M059J (cell line): ENCODE measurements at regions not wholly inside any gene's neighbourhood (a gene's known extent, or its start where the extent isn't known, plus 50 kb on each side); places are given as distances from the start of the nearest gene placed in this dataset.

Experiments
- DNase-seq: peaks from one replicate; pipeline ENCODE4 v3.0.0-alpha.2; 2012; ENCODE audit warnings: low read depth

DNA sequence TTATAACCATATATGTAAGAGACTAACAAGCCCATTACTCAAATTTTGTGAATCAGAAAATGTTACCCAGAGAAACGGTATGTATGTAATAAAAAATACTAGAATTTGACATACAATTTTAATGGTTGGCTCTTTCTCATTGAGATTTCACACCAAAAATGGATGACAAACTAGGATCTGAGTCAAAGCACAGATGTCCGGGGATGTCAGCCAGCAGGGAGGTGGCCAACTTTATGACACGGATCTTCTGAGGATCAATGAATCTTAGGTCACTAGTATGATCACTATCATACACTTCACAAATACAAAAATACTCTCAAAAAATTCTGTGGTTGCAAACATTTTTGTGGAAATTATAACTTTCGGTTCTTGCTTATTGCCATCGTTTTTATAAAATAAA, 173.5 kb upstream of the NFE2L3 start:
- DNase-seq, result no peak

DNA sequence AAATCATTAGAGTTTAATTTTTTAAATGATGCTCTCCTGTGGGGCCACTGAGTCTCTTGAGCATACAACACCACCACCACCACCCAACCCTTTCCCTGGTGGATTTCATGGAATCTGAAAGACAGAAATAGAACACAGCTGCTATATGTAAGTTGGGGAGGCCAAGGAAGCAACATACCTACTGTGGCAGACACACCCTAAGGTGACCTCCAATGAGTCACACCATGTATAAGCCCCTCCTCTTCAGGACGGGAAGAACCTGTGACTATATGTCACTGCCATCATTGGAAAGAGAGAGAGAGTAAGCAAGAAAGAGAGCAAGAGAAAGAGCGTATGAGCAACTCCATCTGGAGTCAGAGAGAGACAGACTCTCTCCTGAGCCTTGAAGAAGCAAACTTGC, 172.4 kb upstream of the NFE2L3 start:
- no peak for DNase-seq

DNA sequence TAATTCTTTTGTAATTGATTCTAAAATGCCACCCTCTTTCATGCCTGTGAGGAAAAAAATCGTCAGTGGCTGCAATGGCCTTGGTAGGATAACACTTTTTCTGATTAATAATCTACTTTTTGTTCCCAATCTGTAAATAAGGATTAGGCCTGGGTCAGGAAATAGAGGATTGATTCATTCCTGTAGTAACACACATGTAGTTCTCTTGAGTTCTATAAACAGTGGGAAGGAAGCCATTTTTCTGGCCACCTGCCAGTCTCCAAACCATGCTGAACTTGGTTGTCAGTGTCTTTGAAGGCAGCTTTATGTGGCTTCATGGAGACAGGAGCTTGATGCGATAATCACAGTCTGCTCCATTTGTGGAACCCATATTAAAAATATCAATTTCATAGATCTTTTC, 169.3 kb upstream of the NFE2L3 start:
- DNase-seq, result no peak

DNA sequence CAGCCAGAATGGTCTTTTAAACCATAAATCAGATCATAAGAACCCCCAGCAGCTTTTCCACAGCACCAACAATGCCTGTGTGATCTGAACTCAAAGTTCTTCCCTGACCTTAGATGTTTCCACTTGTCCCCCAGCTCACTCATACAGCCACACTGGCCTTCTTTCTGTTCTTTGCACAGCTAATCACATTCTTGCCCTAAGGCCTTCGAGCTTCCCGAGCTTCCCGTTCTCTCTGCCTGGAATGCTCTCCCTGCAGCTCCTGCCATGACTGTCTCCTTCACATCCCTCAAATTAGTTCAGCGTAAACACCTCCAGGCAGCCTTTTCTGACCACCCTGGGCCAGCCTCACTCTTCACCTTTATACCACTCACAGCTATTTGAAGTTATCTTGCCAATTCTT, 166.8 kb upstream of the NFE2L3 start:
- DNase-seq, result no peak

DNA sequence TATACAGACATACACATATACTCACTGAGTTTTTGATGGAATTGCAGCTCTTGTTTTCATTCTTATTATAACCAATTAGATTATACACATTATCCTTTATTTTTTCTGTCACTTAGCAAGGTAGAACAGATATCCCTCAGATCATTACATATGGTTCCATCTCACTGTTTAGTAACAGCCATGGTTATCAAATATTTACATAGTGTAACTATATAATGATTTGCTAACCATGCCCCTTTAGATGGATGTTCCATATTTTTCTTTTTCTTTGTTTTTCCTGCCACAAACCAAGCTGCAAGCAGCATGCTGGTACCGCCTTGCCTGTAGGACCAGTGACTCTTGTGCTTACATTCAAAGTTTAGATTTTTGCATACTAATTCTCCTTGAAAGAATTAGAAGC, 163.4 kb upstream of the NFE2L3 start:
- no peak for DNase-seq

DNA sequence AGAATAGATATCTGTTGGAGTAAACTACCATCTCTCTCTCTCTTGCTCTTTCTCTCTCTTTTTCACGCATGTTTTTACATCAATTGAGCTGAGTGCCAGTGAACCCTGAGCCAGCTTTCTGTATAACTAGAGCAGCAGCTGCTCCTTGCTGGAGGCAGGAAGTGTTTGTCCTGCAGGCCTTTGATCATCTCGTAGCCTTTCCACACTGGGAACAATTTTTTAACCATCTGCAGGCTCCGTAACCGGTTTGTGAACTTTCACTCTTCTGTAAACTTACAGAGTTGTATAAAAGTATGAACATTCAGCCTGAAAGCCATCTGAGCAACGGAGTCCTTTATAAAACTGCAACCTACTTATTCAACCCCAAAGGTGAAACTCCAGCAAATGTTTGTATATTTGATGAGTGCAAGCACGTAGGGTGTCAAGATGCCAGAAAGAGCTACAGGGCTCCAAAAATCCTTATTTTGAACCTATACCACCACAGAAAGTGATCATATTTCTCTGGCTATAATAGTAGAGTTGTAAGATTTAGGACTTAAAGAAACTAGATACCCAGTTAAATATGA, 162.8 kb upstream of the NFE2L3 start:
- DNase-seq, result no peak

DNA sequence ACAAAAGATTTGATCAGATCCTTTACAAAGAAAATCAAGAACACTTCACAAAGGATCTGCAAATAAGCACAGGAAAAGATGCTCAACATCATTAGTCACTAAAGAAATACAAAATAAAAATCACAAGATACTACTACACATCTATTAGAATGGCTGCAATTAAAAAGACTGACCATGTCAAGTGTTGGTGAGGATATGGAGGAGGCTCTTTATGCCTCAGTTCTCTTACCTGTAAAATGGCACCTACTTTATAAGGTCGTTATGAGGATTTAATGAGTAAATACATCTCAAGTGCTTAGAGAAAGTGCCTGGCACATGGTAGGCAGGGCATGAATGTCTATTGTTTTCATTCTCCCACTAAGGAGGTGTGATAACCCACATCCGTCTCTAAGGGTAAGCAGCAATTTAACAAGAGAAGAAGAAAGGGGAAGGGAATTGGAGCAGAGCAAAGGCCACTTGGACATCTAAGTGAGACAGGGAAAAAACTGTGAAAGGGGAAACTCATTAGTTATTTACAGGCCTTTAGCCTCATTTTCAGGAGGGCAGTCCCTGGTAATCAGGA, 157.5 kb upstream of the NFE2L3 start:
- DNase-seq, result no peak

DNA sequence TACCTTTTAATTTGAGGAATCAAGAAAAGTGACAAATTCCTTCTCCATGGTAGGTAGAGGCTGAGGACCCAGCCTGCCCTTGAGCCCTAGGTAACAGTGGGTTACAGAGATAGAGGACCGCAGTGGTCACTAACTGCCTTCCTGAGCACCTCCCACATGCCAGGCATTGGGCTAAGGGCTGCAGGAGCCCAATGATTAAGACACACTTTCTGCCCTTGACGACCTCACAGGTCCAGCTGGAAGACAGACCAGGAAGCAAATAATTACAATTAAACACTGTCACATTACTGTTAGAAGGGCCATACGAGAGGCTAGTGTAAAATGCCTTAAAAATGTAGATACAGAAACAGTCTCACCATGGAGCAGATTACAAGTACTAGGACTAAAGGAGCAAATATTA, 156.8 kb upstream of the NFE2L3 start:
- no peak for DNase-seq

DNA sequence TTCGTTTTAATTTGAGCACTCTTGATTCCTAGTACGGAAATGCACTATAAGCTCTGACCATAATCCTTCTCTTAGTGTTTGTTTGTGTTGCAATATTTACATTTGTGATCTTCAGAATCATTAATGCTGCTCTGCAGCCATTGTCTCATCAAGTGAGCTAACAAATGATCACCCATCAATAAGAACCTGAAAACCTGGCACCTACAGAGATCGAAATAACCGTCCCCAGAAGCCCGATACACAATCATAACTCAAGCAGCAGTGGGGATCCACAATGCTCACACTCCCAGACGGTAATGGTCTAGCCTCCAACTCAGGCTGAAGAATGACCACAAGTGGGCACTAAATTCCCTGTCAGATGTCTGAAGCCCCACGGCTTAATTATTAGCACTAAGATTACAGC, 156.0 kb upstream of the NFE2L3 start:
- no peak for DNase-seq

DNA sequence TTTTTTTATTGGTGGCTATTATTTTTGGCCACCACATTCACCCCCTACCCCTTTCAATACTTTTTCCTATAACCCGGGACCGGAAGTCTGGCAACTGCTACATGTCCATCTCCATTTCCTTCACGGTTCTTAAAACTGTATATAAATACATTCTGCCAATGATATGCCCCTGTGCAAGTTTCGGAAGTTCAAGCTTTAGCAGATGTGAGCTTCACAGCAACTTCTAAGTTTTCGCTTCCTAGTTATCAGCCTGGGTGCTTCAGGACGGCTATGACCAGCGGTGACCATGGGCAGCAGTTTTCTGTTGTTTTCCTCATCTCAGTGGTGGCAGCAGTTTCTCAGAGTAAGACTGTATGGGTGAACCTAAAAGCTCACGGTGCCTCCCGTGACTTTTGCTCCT, 153.5 kb upstream of the NFE2L3 start:
- DNase-seq, result no peak

DNA sequence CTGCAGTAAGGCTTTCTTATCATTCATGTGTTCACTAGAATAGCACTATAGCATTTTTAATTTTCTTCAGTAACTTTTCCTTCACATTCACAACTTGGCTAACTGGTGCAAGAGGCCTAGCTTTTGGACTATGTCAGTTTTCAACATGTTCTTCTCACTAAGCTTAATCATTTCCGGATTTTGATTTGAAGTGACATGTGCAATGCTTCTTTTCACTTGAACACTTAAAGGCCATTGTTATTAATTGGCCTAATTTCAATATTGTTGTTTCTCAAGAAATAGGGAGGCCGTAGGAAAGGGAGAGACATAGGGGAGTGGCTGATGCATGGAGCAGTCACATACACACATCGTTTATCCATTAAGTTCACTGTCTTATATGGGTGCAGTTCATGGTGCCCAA, 151.2 kb upstream of the NFE2L3 start:
- DNase-seq, result no peak

DNA sequence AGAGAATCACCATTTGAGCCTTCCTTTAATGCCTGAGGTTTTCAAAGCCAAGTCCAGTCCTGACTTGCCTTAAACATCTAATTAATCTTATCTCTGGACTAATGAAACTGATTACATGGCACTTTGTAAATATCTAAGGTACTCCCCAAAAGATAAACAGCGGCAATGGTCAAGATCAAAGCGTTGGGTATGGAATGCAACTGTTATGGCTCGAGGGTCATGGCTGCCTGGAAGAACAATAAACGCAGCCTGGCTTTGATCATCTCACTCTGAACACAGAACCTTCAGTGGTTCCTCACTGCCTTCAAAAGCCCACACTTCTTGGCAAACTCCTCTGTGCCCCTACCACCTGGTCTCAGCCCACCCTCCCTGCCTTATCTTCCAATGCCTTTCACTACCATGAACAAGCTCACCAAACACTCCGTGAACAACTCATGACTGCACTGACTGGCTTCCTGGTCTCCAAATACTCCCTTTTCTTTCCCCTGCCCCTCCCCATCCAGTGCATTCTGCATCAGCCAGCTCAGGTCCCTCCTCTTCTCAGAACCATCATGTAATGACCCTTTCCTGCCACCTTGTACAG, 150.2 kb upstream of the NFE2L3 start:
- DNase-seq, result no peak

DNA sequence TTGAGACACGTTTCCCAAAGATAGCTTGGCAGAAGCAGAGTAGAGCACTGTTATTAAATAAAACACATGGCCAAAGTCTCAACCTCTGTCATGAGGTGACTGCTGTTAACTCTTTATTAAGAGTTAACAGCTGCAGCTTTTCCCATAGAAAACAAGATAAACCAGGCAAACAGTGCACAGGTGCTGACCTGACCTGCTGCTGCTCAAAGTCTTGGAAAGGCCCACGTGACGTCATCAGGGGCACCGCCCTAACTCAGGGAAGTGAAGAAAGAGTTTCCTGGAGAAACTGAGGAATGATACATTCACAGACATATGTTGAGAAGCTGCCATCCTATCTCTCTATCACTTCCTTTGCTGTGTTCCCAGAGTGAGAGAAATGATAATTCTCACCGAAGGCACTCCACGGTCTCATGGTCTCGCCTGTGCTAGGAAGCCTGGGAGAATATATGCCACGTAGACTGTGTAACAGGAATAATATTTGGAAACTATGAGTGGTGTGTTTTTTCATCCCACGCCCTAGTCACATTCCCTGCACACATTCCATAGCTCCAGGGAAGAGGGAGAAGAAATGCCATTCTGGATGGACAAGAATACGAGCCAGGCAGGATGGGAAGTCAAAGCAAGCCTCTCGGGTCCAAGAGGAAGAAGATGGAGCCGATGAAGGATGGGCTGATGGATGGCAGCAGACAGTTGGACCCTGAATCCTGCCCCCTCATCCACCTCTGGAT, 146.2 kb upstream of the NFE2L3 start:
- DNase-seq, result no peak

DNA sequence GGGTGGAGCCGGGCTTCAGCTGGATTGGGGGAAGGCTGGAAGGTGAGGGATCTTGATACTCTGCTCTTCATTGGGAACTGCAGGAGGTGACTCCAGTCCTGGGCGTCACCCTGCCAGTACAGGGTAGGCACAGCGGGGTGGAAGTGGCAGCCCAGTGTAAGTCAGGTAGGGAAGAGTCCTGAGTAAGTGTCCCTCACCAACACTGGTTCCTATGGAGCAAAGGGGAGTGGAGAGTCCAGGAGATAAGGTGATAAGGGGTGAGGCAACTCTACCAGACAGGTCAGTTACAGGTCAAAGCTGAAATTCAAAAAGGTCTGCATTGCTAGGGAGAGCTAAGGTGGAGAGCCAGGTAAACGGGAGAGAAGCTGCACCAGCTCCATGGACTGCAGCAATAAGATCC, 145.6 kb upstream of the NFE2L3 start:
- no peak for DNase-seq

DNA sequence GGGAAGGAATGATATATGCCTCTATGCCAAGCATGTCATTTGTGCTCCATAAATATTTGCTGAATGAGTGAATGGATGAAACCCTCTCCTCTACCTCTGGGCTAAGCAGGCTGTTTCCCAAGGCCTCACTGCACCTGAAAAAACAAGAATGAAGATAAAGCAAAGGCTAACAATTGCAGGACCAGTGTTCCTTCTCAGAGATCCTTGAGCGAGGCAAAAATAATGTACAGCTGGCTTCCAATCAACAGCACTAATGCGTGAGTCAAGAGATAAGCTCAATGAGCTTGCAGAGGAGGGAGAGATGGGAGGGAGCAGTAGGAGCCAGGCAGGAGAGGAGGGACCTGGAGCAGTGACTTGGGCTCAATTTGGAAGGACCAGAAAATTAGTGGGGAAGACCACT, 144.5 kb upstream of the NFE2L3 start:
- no peak for DNase-seq

DNA sequence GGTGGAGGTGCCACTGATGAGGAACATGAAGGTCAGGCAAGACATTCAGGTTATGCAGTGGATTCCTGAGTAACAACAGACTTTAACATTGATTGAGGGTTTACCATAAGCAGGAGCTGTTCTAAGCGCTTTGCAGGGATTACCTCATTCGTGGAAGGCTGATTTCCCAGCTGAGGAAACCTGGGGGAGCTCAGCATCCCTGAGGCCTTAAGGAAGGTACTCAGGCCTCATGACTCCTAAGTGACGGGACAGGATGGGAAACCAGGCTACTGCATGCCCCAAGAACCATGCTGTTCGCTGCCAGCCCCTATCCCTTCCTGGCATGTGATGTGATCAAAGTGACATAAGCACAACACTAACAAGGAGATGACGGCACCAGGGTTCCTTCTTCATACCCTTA, 143.6 kb upstream of the NFE2L3 start:
- DNase-seq, result no peak

DNA sequence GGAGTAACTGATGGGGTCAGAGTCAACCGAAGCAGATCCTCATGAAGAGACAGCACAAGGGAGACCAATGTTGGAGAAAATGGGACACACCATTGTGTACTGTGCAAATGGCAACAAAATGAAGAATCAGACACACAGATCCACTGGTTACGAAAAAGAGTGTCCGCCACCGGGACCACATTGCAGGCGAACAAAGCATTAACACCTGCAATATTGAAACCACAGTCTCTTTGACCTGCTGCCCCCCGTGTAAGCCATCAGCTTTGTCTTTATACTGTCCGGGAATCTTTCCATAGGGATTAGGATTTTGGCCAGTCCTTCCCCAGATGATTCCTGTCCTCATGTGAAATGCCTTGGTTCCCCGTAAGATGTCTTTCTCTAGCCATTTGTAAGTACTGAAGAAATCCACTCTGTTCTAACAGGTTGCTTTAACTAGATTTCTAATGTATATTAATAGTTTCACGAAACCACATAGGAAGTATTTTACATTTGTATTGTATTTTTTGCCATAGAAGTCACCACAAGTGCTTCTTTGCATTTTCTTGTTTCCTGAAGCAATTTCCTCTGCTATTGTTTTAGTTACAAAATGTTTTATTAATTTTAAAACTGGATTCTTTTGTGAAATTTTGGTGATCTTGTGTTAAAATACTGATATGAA, 140.8 kb upstream of the NFE2L3 start:
- no peak for DNase-seq

DNA sequence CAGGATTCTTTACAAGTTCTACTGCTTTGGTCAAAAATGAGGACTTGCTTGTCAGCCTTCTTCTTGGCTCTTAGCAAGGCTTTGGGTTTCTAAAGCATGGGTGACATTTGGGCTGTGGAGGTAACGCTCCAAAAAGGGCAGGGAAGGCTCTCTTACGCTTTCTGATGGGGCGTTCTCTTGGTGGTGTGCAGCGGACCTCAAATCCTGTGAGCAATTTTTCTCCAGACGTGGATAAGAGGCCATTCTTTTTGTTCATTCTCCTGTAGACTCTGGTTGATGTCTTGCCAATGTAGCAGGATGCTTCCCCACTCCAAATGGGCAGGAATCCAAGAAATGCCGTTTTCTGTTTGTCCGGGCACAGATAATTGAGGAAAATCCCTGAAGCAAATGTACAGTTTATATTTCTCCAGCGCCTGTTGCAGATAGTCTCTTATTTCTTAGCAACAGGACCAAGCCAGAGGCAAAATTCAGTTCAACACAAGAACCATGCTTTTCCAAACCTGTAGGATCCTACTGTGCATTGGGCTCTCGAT, 138.4 kb upstream of the NFE2L3 start:
- DNase-seq, result peak; percentile 14

DNA sequence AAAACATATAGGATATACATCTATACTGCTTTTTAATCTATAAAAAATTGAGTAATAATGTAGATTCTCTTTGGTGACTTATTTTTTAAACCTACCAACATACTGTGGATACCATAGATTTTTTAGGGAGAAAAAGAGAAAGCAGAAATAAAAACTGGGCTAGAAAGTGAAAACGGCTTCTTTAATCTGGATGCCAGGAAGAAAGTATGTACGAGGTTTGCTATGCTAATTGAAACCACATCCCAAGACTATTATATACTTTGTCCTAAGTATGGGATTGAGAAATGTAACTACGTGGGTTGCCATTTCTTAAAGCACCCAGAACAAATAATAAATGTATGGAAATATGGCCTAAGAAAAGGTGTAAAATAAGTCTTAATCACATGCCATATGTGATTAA, 129.0 kb upstream of the NFE2L3 start:
- no peak for DNase-seq

DNA sequence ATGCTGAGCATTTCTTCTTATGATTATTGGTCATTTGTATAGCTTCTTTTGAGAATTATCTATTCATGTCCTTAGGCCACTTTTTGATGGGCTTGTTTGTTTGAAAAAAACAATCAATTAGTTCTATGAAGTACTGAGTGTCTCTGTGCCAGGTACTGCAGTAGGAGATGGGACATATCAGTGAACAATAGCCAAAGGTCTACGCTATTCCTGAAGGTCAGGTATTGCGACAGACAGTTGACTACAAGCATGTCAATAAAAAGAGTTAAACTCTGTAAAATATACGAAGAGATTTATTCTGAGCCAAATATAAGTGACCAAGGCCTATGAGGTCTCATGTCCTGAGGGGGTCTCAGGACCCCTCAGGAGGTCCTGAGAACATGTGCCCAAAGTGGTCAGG, 122.1 kb upstream of the NFE2L3 start:
- DNase-seq, result no peak

DNA sequence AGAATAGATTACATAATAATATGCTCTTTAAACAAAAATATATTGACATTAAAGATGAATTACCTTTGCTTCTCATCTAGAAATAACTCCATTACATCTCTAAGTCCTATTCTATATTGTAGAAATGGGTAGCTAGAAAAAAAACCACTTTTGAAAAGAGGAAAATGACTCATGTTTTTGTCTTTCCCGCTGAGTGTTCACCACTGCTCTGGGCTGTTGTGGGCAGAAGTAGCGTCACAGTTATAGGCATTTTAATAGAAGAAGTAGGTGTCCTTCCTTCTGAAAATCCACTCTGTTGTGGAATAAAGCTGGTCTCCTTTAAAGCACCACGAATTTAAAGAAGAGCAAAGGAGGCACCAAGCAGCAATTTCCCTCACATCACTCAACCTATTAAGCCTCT, 117.6 kb upstream of the NFE2L3 start:
- DNase-seq, result peak; percentile 14

DNA sequence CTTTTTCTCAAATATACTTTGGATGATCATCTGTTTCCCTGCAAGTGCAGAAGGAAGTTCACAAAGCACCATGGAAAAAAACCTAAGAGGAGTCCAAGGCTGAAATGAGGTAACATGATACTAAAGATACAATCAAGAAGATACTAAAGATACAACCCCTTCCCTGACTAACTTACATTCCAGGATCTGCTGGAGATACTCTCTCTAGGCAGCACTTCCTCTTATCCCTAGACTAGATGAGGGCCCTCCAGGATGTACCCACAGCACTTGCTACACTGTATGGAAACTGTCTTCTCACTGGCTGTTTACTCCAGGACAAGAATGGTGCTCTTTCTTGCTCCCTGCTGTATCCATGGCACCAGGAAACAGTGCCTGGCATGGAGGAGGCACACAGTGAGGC, 116.4 kb upstream of the NFE2L3 start:
- DNase-seq, result no peak

DNA sequence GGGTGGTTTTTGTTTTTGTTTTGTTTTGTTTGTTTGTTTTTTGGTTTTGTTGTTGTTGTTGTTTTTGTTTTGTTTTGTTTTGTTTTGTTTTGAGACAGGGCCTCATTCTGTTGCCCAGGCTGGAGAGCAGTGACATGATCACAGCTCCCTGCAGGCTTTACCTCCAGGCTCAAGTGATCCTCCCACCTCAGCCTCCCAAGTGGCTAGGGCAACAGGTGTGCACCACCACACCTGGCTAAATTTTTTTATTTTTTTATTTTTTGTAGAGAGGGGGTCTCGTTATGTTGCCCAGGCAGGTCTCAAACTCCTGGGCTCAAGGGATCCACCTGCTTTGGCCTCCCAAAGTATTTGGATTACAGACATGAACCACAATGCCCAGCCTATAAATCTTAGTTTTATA, 115.9 kb upstream of the NFE2L3 start:
- no peak for DNase-seq
